Astrocyte of the spinal cord (primary cell): ENCODE measurements at regions not wholly inside any gene's neighbourhood (a gene's known extent, or its start where the extent isn't known, plus 50 kb on each side); places are given as distances from the start of the nearest gene placed in this dataset.
A peak's percentile ranks its signal among the peaks of the same experiment; 100 is the strongest.

Experiments
- DNase-seq: peaks from one replicate; pipeline ENCODE4 v3.0.0; 2011; ENCODE audit warnings: low read depth, low spot score
- H3K4me3 ChIP-seq: 2 replicates; pipeline ENCODE4 v1.5.1; 2011; ENCODE audit warnings: low read depth, mild to moderate bottlenecking, low read length, moderate library complexity
- in situ Hi-C: cut with HindIII; loops from 2 replicates; pipeline ENCODE4 v1.10.0; 2017; ENCODE audit warnings: low sequenced_read_pairs
- TF ChIP-seq, protein P1 (sequence below): IDR thresholded peaks from 2 replicates; pipeline ENCODE4 v1.5.1; 2012; ENCODE audit warnings: low read depth, mild to moderate bottlenecking, low read length, inconsistent platforms

DNA sequence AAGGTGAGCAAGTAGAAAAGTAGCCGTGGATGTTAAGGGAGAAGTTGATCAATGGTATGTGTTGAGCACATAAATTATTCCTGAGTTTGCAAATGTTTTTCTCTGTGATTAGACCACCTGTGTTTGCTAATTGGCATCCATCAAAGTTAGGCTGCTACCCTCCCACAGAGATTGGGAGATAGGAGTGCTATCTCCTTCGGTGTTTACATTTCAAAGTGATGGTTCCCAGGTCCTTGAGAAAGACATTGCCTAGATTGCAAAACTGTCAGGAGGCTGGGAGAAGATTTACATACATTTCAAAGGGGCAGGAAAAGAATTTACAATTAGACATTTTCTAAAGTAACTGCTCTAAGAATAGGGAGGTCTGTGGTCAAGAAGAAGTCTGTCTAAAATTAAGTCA is 54.3 kb upstream of the CNTNAP4 start:
- TF ChIP-seq, protein P1, sequence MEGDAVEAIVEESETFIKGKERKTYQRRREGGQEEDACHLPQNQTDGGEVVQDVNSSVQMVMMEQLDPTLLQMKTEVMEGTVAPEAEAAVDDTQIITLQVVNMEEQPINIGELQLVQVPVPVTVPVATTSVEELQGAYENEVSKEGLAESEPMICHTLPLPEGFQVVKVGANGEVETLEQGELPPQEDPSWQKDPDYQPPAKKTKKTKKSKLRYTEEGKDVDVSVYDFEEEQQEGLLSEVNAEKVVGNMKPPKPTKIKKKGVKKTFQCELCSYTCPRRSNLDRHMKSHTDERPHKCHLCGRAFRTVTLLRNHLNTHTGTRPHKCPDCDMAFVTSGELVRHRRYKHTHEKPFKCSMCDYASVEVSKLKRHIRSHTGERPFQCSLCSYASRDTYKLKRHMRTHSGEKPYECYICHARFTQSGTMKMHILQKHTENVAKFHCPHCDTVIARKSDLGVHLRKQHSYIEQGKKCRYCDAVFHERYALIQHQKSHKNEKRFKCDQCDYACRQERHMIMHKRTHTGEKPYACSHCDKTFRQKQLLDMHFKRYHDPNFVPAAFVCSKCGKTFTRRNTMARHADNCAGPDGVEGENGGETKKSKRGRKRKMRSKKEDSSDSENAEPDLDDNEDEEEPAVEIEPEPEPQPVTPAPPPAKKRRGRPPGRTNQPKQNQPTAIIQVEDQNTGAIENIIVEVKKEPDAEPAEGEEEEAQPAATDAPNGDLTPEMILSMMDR: no peak
- no peak overlapping the region for H3K4me3 ChIP-seq
- no peak for DNase-seq
- in situ Hi-C loops: no loop called here

DNA sequence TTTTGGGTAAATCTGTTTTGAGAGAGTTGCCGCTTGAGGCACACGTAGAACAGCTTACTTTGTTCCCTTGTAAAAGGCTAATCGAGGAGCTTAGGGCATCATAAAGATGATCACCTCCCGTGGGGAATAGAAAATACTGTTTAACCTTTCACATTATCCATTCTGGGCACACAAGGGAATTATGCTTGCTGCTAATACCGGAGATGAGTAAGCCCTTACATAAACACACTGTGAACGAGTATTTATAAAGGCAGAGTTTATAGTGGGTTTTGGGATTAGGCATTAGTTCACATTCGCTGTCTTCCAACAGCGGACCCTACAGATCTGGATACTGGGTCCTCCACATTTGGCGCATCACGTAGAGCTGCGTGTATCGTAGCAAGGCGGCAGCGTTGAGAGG is 51.2 kb upstream of the CNTNAP4 start:
- H3K4me3 ChIP-seq: no peak overlapping the region
- in situ Hi-C loops: no loop called here
- TF ChIP-seq, protein P1: no peak
- peak; percentile 0 for DNase-seq

DNA sequence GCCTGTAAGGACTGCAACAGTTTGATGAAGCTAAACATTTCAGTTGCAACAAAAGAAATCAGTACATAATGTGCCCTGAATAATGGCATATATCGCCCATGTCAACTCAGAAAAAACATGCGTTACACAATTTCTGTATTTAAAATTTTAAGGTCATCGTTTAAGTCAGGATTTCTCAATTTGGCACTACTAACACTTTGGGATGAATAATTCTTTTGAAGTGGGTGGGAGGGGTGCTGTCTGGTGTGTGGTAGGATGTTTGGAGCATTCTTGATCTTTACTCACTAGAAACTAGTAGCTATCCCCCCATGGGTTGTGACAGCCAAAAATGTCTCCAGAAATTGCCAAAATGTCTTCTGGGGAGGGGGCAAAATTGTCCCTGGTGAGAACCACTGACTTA is 50.7 kb upstream of the CNTNAP4 start:
- no peak for DNase-seq
- H3K4me3 ChIP-seq: no peak overlapping the region
- TF ChIP-seq, protein P1: no peak
- in situ Hi-C loops: no loop called here
